Tongue (tissue), 1 donor: ENCODE measurements at regions not wholly inside any gene's neighbourhood (a gene's known extent, or its start where the extent isn't known, plus 50 kb on each side); places are given as distances from the start of the nearest gene placed in this dataset.
"Not testable (repeated sequence)": the region's sequence is repeated elsewhere in the genome, so short reads cannot be mapped to it uniquely, and the experiment has no call there.

ENCODE experiments used
- DNase-seq: peaks from one replicate; pipeline ENCODE4 v3.0.0-alpha.2; 2015

GRCh38 chr14:38705220-38705619, 397.8 kb downstream of the SEC23A start:
- peak; percentile 40 for DNase-seq

GRCh38 chr14:38704220-38704619, 398.8 kb downstream of the SEC23A start:
- no peak for DNase-seq

GRCh38 chr14:38696925-38697324, 406.1 kb downstream of the SEC23A start:
- DNase-seq, result no peak

- no peak for DNase-seq
Observed at GRCh38 chr14:38693423-38693822, 409.6 kb downstream of the SEC23A start.

- no peak for DNase-seq
Observed at GRCh38 chr14:38669027-38669426, 413.1 kb upstream of the CLEC14A start.

- DNase-seq, result no peak
Observed at GRCh38 chr14:38663382-38663781, 407.5 kb upstream of the CLEC14A start.

- peak; percentile 4 for DNase-seq
Observed at GRCh38 chr14:38662781-38663180, 406.9 kb upstream of the CLEC14A start.

- no peak for DNase-seq
Observed at GRCh38 chr14:38646391-38646790, 390.5 kb upstream of the CLEC14A start.

- DNase-seq, result not testable (repeated sequence)
Observed at GRCh38 chr14:38634913-38635312, 379.0 kb upstream of the CLEC14A start.

- DNase-seq, result no peak
Observed at GRCh38 chr14:38629412-38629811, 373.5 kb upstream of the CLEC14A start.

- no peak for DNase-seq
Observed at GRCh38 chr14:38627163-38627562, 371.3 kb upstream of the CLEC14A start.

- no peak for DNase-seq
Observed at GRCh38 chr14:38623661-38624060, 367.8 kb upstream of the CLEC14A start.

- no peak for DNase-seq
Observed at GRCh38 chr14:38618514-38618913, 362.6 kb upstream of the CLEC14A start.

GRCh38 chr14:38616959-38617358, 361.1 kb upstream of the CLEC14A start:
- DNase-seq, result peak; percentile 85

GRCh38 chr14:38611928-38612327, 356.0 kb upstream of the CLEC14A start:
- DNase-seq, result no peak

- DNase-seq, result no peak
Observed at GRCh38 chr14:38608244-38608643, 352.4 kb upstream of the CLEC14A start.

- DNase-seq, result no peak
Observed at GRCh38 chr14:38605193-38606114, 349.6 kb upstream of the CLEC14A start.

GRCh38 chr14:38600572-38600971, 344.7 kb upstream of the CLEC14A start:
- not testable (repeated sequence) for DNase-seq

- no peak for DNase-seq
Observed at GRCh38 chr14:38593476-38593875, 337.6 kb upstream of the CLEC14A start.

- peak; percentile 6 for DNase-seq
Observed at GRCh38 chr14:38592764-38593442, 337.0 kb upstream of the CLEC14A start.

GRCh38 chr14:38589747-38590350, 334.0 kb upstream of the CLEC14A start:
- no peak for DNase-seq

- DNase-seq, result no peak
Observed at GRCh38 chr14:38583471-38583870, 327.6 kb upstream of the CLEC14A start.

GRCh38 chr14:38578278-38578681, 322.4 kb upstream of the CLEC14A start:
- DNase-seq, result no peak
